ENCODE measurements at regions not wholly inside any gene's neighbourhood (a gene's known extent, or its start where the extent isn't known, plus 50 kb on each side); places are given as distances from the start of the nearest gene placed in this dataset.

- FAIRE-seq, result no peak
Observed at GRCh38 chr15:62591842-62592838, 427.1 kb upstream of the C2CD4B start.

GRCh38 chr15:62592920-62593319 lies 427.8 kb upstream of the C2CD4B start:
- FAIRE-seq, result no peak

DNA sequence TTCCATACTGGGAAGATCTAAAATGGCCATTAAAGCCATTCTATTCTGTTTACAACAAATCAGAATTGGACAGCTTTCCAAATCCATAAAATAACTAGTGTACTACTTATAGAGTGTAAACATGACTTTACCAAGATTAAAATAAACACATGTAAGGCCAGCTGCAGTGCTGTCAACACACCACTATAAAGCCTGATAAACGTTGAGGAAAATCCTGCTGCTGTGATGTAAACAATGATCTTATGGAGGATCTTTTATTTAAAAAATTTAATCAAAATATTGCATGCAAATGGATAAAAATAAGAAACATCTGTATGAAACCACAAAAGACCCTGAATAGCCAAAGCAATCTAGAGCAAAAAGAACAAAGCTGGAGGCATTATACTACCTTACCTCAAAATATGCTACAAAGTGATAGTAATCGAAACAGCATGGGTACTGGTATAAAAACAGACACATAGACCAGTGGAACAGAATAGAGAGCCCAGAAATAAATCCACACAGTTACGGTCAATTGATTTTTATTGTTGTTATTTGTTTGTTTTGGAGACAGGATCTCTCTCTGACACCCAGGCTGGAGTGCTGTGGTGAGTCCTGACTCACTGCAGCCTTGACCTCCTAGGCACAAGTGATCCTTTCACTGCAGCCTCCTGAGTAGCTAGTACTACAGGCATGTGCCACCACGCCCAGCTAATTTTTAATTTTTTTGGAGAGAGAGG lies 428.8 kb upstream of the C2CD4B start:
- no peak for FAIRE-seq

DNA sequence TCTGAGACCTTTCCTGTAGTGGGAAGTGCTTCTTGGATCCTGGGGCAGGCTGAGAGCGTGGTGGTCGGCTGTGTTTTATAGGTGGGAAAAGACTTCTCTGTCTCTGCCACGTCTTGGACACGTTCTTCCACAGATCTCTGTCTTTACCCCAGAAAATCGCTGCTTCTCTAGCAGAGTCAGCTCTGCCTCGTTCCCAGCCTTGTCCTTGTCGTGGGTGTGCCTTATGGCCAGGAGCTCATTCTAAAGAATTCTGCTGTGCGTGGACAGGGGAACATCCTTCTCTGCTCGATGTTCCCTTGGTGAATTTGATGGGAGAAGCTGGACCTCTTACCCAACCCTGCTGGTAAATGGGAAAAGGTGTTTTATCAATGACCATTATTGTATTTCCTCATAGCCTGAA lies 433.1 kb upstream of the C2CD4B start:
- FAIRE-seq, result no peak

- no peak for FAIRE-seq
Observed at GRCh38 chr15:62599791-62600777, 435.0 kb upstream of the C2CD4B start.

GRCh38 chr15:62601777-62602545 lies 436.9 kb upstream of the C2CD4B start:
- no peak for FAIRE-seq

GRCh38 chr15:62603742-62604141 lies 438.7 kb upstream of the C2CD4B start:
- no peak for FAIRE-seq

GRCh38 chr15:62605282-62605681 lies 437.3 kb upstream of the TPM1 start:
- no peak for FAIRE-seq

- FAIRE-seq, result no peak
Observed at GRCh38 chr15:62606376-62607113, 436.0 kb upstream of the TPM1 start.

- FAIRE-seq, result no peak
Observed at GRCh38 chr15:62607114-62607462, 435.5 kb upstream of the TPM1 start.

- FAIRE-seq, result no peak
Observed at GRCh38 chr15:62607643-62608042, 434.9 kb upstream of the TPM1 start.

- FAIRE-seq, result no peak
Observed at GRCh38 chr15:62608369-62608768, 434.2 kb upstream of the TPM1 start.

GRCh38 chr15:62610265-62610869 lies 432.2 kb upstream of the TPM1 start:
- FAIRE-seq, result no peak

- FAIRE-seq, result no peak
Observed at GRCh38 chr15:62611002-62611401, 431.5 kb upstream of the TPM1 start.

DNA sequence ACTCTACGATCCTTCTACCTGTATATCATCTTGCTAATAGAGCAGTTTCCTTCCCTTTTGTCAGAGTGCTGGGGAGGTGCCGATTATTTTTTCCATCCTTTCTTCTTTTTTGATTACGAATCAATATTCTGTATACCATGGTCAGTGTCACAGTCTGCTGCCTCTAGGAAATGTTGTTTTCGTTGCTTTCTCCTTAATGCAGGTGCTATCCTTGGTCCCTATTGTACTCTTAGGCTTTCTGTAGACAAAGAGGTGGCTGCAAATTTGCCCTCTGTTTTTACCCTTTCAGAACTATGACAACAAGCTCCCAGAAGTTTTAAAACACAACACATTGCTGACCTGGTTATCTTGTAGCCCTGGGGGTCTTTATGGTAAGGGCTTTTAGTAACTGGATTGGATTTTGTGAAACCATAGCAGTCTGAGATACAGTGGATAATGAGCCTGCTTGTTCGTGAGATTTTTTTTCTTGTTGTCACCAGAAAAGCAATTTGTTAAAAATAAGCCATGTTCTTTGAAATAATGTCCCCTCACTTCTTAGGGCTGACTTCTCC lies 430.3 kb upstream of the TPM1 start:
- FAIRE-seq, result no peak

DNA sequence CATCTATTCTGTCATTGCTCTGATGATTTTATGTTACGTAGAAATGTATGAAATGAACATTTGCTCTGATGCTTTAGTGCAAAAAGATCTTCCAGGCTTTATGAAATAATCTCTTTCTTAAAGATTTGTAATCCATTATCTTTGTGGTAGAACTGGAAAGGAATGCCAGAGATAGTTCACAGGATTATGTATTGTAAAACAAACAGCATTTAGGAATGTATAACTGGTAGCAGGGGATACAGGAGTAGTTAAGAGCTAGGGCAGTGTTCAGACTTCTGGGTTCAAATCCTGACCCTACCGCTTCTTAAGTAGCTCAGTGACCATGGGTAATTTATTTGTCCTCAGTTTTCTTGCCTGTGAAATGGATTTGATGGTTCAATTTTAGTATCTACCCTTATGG lies 429.8 kb upstream of the TPM1 start:
- FAIRE-seq, result no peak

- FAIRE-seq, result no peak
Observed at GRCh38 chr15:62616746-62617145, 425.8 kb upstream of the TPM1 start.

DNA sequence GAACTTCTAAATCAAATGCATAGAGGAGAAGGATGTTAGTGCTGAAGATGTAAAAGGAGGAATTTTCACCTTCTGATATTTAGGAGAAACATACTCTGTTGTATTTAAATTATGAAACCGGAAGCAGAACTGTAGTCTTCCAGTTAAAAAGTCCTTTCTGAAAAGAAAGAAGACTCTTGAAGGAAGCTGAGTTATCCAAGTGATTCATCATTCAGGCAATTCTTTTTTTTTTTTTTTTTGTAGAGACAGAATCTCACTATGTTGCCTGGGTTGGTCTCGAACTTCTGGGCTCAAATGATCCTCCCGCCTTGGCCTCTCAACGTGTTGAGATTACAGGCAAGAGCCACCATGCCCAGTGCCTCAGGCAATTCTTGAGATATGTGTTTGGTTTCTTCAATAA lies 424.8 kb upstream of the TPM1 start:
- no peak for FAIRE-seq

DNA sequence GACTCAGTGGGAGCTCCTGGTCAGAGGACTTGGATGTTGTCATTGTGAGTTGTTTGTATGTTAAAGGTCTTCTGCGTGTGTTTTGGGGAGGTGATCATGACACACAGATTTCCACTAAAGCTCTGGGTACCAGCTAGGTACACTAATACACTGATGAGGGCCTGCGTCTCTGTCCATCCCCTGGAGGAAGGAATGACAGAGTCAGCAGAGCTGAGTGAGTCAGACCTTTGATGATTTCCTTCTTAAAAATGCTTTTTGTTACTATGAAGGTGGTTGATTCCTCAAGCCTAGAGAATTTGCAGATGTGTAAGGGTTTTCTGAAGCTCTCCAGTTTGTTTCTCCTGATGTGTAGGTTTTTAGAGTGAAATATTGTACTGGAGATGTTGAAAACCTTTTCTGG lies 424.1 kb upstream of the TPM1 start:
- no peak for FAIRE-seq

GRCh38 chr15:62618846-62619504 lies 423.6 kb upstream of the TPM1 start:
- FAIRE-seq, result no peak
